Prostate gland (tissue), 2 donors: ENCODE measurements at regions not wholly inside any gene's neighbourhood (a gene's known extent, or its start where the extent isn't known, plus 50 kb on each side); places are given as distances from the start of the nearest gene placed in this dataset.

Experiments used
- POLR2A ChIP-seq: fragments of 450-650 bp; IDR thresholded peaks from one replicate; pipeline ENCODE4 v1.6.1; 2016; ENCODE audit warnings: antibody characterized with exemption, mild to moderate bottlenecking
- TF ChIP-seq, protein P1 (sequence below), 4 experiments: fragments of 200-600 bp in 2 of 4; fragments of 450-650 bp in 2 of 4; sonication (generic) in 2 of 4; IDR thresholded peaks; 1 replicate in 3 of 4; 2 replicates in 1 of 4; pipeline ENCODE4 v1.5.1; 2016 to 2019; ENCODE audit warnings: antibody characterized with exemption in 4 of 4, mild to moderate bottlenecking in 2 of 4, moderate library complexity in 2 of 4

- TF ChIP-seq, protein P1, sequence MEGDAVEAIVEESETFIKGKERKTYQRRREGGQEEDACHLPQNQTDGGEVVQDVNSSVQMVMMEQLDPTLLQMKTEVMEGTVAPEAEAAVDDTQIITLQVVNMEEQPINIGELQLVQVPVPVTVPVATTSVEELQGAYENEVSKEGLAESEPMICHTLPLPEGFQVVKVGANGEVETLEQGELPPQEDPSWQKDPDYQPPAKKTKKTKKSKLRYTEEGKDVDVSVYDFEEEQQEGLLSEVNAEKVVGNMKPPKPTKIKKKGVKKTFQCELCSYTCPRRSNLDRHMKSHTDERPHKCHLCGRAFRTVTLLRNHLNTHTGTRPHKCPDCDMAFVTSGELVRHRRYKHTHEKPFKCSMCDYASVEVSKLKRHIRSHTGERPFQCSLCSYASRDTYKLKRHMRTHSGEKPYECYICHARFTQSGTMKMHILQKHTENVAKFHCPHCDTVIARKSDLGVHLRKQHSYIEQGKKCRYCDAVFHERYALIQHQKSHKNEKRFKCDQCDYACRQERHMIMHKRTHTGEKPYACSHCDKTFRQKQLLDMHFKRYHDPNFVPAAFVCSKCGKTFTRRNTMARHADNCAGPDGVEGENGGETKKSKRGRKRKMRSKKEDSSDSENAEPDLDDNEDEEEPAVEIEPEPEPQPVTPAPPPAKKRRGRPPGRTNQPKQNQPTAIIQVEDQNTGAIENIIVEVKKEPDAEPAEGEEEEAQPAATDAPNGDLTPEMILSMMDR (IDR thresholded peaks at IDR 0.05): no peak
- no peak for TF ChIP-seq POLR2A
Measured at GRCh38 chr5:114790403-114790792, 379.3 kb downstream of the TRIM36 start.
